WTC11 (cell line): ENCODE measurements at regions not wholly inside any gene's neighbourhood (a gene's known extent, or its start where the extent isn't known, plus 50 kb on each side); places are given as distances from the start of the nearest gene placed in this dataset.

Experiments
- ATAC-seq: fragments of 200-7000 bp; cut with Tn5 transposase; 2 replicates; pipeline ENCODE4 v1.10.0; 2021; ENCODE audit warnings: mild to moderate bottlenecking, moderate library complexity
- CTCF ChIA-PET: fragments of 300-600 bp; sonication (Branson Sonifier 250); formaldehyde crosslinking; loops from one replicate; lab custom pipeline; 2021; ENCODE audit warnings: antibody characterized with exemption; lab: Charles Lee
- POLR2A ChIA-PET: fragments of 350-600 bp; sonication (Branson Sonifier 250); formaldehyde crosslinking; loops from one replicate; lab custom pipeline; 2021; ENCODE audit warnings: antibody characterized with exemption; lab: Charles Lee
- DNase-seq: peaks from one replicate; pipeline ENCODE4 v3.0.0; 2021; ENCODE audit warnings: low spot score
- H3K27ac Mint-ChIP-seq: 2 replicates; pipeline ENCODE4 v1.8.0; 2021; ENCODE audit warnings: mixed read lengths
- H3K27me3 Mint-ChIP-seq: 2 replicates; pipeline ENCODE4 v1.8.0; 2021; ENCODE audit warnings: low read depth, mild to moderate bottlenecking, moderate library complexity, mixed read lengths
- H3K36me3 Mint-ChIP-seq: 2 replicates; pipeline ENCODE4 v1.8.0; 2021; ENCODE audit warnings: mixed read lengths
- H3K4me1 Mint-ChIP-seq: 2 replicates; pipeline ENCODE4 v1.8.0; 2022; ENCODE audit warnings: mixed read lengths
- H3K4me3 Mint-ChIP-seq: 2 replicates; pipeline ENCODE4 v1.8.0; 2021; ENCODE audit warnings: mild to moderate bottlenecking, moderate library complexity, mixed read lengths
- H3K9me3 Mint-ChIP-seq: 2 replicates; pipeline ENCODE4 v1.8.0; 2021; ENCODE audit warnings: mixed read lengths
- CBFB ChIP-seq: sonication (generic); formaldehyde crosslinking; IDR thresholded peaks from 2 replicates; pipeline ENCODE4 v1.8.1; 2022; ENCODE audit warnings: mild to moderate bottlenecking, low read depth, missing genetic modification reagents
- FOXK1 ChIP-seq: sonication (generic); formaldehyde crosslinking; IDR thresholded peaks from 2 replicates; pipeline ENCODE4 v1.8.0; 2022; ENCODE audit warnings: mild to moderate bottlenecking, moderate library complexity, missing genetic modification reagents
- GTF2I ChIP-seq: fragments of 250-450 bp; sonication (Bioruptor Pico); conservative IDR thresholded peaks from 2 replicates; pipeline ENCODE4 v1.4.0; 2021; ENCODE audit warnings: mild to moderate bottlenecking
- HMGA2 ChIP-seq: fragments of 250-450 bp; sonication (Bioruptor Pico); IDR thresholded peaks from 2 replicates; pipeline ENCODE4 v1.4.0; 2021; ENCODE audit warnings: mild to moderate bottlenecking, moderate library complexity
- IRF2 ChIP-seq: sonication (generic); formaldehyde crosslinking; IDR thresholded peaks from 2 replicates; pipeline ENCODE4 v1.8.0; 2022; ENCODE audit warnings: low read depth, missing genetic modification reagents, borderline replicate concordance
- JUN ChIP-seq: sonication (generic); formaldehyde crosslinking; IDR thresholded peaks from 2 replicates; pipeline ENCODE4 v1.8.0; 2023; ENCODE audit warnings: mild to moderate bottlenecking, missing genetic modification reagents
- SOX15 ChIP-seq: fragments of 250-450 bp; sonication (Bioruptor Pico); IDR thresholded peaks from 2 replicates; pipeline ENCODE4 v1.9.0; 2021; ENCODE audit warnings: mild to moderate bottlenecking
- TEAD1 ChIP-seq: sonication (generic); formaldehyde crosslinking; IDR thresholded peaks from 2 replicates; pipeline ENCODE4 v1.8.0; 2022; ENCODE audit warnings: mild to moderate bottlenecking, missing genetic modification reagents
- ZNF138 ChIP-seq: sonication (generic); formaldehyde crosslinking; conservative IDR thresholded peaks from 2 replicates; pipeline ENCODE4 v1.8.1; 2022; ENCODE audit warnings: mild to moderate bottlenecking, moderate library complexity, missing genetic modification reagents
- ZNF232 ChIP-seq: sonication (generic); formaldehyde crosslinking; IDR thresholded peaks from 2 replicates; pipeline ENCODE4 v1.8.0; 2022; ENCODE audit warnings: mild to moderate bottlenecking, missing genetic modification reagents
- ZNF423 ChIP-seq: fragments of 250-450 bp; sonication (Bioruptor Pico); IDR thresholded peaks from 2 replicates; pipeline ENCODE4 v2.1.2; 2022; ENCODE audit warnings: mild to moderate bottlenecking, moderate library complexity
- TF ChIP-seq, protein P1 (sequence below): sonication (generic); formaldehyde crosslinking; IDR thresholded peaks from 2 replicates; pipeline ENCODE4 v1.8.1; 2022; ENCODE audit warnings: mild to moderate bottlenecking, moderate library complexity, missing genetic modification reagents
- TF ChIP-seq, protein P2 (sequence below): fragments of 250-450 bp; sonication (Bioruptor Pico); IDR thresholded peaks from 2 replicates; pipeline ENCODE4 v1.9.0; 2021; ENCODE audit warnings: mild to moderate bottlenecking
- TF ChIP-seq, protein P3 (sequence below): sonication (generic); formaldehyde crosslinking; IDR thresholded peaks from 2 replicates; pipeline ENCODE4 v1.8.0; 2023; ENCODE audit warnings: missing genetic modification reagents, mild to moderate bottlenecking, borderline replicate concordance
- TF ChIP-seq, protein P4 (sequence below): sonication (generic); formaldehyde crosslinking; IDR thresholded peaks from 2 replicates; pipeline ENCODE4 v1.8.1; 2022; ENCODE audit warnings: low read depth, missing genetic modification reagents, borderline replicate concordance
- TF ChIP-seq, protein P5 (sequence below): fragments of 250-450 bp; sonication (Bioruptor Pico); IDR thresholded peaks from 2 replicates; pipeline ENCODE4 v1.9.0; 2021; ENCODE audit warnings: mild to moderate bottlenecking, borderline replicate concordance

DNA sequence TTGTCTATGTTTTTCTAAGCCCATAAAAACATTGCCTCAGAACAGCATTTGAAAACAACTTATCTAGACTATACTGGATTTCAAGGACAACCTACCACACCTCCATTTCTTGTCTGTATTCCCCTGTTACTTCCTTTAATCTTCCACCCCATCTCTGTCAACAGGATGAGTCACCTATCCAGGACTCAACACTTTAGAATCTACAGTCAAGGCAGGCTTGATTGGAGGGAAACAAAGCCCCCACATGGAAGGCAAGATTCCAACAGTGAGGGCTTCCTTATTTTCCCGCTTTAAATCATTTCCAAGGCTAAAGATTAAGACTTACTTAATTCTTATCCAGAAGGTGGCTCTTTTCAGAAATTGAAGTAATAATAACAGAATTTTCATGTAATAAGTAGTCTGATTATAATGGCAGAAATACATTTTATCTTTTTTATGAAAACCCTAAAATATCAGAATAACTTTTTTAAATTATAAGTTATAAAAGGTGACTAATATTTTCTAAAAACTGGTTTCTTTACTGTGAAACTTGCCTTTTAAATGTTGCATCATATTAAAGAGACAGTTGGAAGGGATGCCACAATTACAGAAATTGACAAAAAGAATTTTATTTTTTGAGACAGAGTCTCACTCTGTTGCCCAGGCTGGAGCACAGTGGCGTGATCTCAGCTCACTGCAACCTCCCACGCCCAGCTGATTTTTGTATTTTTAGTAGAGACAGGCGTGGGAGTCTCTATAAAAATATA lies 138.7 kb upstream of the CCDC150 start:
- no peaks in the 10 kb centered on the region for H3K27me3 Mint-ChIP-seq
- H3K27ac Mint-ChIP-seq, result no peak overlapping the region
- DNase-seq, result no peak
- no peak for TF ChIP-seq FOXK1 (CRISPR knock-in tag)
- TF ChIP-seq HMGA2 (CRISPR knock-in tag), result no peak
- TF ChIP-seq SOX15 (CRISPR knock-in tag), result no peak
- TF ChIP-seq, protein P1, sequence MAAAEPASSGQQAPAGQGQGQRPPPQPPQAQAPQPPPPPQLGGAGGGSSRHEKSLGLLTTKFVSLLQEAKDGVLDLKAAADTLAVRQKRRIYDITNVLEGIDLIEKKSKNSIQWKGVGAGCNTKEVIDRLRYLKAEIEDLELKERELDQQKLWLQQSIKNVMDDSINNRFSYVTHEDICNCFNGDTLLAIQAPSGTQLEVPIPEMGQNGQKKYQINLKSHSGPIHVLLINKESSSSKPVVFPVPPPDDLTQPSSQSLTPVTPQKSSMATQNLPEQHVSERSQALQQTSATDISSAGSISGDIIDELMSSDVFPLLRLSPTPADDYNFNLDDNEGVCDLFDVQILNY (CRISPR knock-in tag), result no peak
- TF ChIP-seq TEAD1 (CRISPR knock-in tag), result no peak
- no peak for TF ChIP-seq CBFB (CRISPR knock-in tag)
- TF ChIP-seq, protein P2, sequence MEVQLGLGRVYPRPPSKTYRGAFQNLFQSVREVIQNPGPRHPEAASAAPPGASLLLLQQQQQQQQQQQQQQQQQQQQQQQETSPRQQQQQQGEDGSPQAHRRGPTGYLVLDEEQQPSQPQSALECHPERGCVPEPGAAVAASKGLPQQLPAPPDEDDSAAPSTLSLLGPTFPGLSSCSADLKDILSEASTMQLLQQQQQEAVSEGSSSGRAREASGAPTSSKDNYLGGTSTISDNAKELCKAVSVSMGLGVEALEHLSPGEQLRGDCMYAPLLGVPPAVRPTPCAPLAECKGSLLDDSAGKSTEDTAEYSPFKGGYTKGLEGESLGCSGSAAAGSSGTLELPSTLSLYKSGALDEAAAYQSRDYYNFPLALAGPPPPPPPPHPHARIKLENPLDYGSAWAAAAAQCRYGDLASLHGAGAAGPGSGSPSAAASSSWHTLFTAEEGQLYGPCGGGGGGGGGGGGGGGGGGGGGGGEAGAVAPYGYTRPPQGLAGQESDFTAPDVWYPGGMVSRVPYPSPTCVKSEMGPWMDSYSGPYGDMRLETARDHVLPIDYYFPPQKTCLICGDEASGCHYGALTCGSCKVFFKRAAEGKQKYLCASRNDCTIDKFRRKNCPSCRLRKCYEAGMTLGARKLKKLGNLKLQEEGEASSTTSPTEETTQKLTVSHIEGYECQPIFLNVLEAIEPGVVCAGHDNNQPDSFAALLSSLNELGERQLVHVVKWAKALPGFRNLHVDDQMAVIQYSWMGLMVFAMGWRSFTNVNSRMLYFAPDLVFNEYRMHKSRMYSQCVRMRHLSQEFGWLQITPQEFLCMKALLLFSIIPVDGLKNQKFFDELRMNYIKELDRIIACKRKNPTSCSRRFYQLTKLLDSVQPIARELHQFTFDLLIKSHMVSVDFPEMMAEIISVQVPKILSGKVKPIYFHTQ (CRISPR knock-in tag), result no peak
- no peak for TF ChIP-seq JUN (CRISPR knock-in tag)
- TF ChIP-seq, protein P3, sequence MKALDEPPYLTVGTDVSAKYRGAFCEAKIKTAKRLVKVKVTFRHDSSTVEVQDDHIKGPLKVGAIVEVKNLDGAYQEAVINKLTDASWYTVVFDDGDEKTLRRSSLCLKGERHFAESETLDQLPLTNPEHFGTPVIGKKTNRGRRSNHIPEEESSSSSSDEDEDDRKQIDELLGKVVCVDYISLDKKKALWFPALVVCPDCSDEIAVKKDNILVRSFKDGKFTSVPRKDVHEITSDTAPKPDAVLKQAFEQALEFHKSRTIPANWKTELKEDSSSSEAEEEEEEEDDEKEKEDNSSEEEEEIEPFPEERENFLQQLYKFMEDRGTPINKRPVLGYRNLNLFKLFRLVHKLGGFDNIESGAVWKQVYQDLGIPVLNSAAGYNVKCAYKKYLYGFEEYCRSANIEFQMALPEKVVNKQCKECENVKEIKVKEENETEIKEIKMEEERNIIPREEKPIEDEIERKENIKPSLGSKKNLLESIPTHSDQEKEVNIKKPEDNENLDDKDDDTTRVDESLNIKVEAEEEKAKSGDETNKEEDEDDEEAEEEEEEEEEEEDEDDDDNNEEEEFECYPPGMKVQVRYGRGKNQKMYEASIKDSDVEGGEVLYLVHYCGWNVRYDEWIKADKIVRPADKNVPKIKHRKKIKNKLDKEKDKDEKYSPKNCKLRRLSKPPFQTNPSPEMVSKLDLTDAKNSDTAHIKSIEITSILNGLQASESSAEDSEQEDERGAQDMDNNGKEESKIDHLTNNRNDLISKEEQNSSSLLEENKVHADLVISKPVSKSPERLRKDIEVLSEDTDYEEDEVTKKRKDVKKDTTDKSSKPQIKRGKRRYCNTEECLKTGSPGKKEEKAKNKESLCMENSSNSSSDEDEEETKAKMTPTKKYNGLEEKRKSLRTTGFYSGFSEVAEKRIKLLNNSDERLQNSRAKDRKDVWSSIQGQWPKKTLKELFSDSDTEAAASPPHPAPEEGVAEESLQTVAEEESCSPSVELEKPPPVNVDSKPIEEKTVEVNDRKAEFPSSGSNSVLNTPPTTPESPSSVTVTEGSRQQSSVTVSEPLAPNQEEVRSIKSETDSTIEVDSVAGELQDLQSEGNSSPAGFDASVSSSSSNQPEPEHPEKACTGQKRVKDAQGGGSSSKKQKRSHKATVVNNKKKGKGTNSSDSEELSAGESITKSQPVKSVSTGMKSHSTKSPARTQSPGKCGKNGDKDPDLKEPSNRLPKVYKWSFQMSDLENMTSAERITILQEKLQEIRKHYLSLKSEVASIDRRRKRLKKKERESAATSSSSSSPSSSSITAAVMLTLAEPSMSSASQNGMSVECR (CRISPR knock-in tag), result no peak
- TF ChIP-seq ZNF232 (CRISPR knock-in tag), result no peak
- TF ChIP-seq ZNF423 (CRISPR knock-in tag), result no peak
- TF ChIP-seq GTF2I (CRISPR knock-in tag), result no peak
- no peak overlapping the region for H3K4me3 Mint-ChIP-seq
- peaks cover 31% of the 10 kb centered on the region for H3K9me3 Mint-ChIP-seq
- 0 out of 2 replicates have a peak, but pooled peaks cover 3% of the 10 kb centered on the region for H3K4me1 Mint-ChIP-seq
- H3K36me3 Mint-ChIP-seq, result peaks cover 19% of the 10 kb centered on the region
- peak; percentile 43; the same call in 1 of the 2 replicates for ATAC-seq
- CTCF ChIA-PET, result no interaction called here
- POLR2A ChIA-PET, result no interaction called here

DNA sequence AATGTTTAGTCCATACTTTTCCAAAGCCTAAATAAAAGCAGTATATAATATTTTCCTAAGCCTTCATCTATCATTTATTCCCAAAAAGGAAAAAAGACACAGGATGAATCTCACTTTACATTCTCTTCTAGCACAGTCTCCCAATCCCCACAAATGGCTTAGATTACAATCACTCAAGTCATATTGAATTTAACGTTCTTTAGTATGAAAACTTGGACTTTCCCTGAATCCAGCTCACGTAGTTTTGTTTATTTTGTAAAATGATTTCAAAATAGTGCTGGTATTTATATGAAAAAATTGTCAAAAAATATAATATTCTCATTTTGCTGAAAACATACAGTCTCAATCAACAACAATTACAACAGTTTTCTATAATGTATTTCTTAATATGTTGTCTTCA lies 137.7 kb upstream of the CCDC150 start:
- no peak overlapping the region for H3K27ac Mint-ChIP-seq

More for the DNA sequence above, 137.7 kb upstream of the CCDC150 start:
- ChIA-PET POLR2A (no interaction called here), CTCF (no interaction called here)
- Mint-ChIP-seq H3K4me3 (no peak overlapping the region), H3K9me3 (peaks cover 31% of the 10 kb centered on the region), H3K27me3 (no peaks in the 10 kb centered on the region), H3K4me1 (0 out of 2 replicates have a peak, but pooled peaks cover 3% of the 10 kb centered on the region), H3K36me3 (peaks cover 19% of the 10 kb centered on the region)
- DNase-seq (no peak), ATAC-seq (no peak)
- TF ChIP-seq ZNF138 (CRISPR knock-in tag), result no peak
- TF ChIP-seq IRF2 (CRISPR knock-in tag), result no peak
- TF ChIP-seq, protein P4, sequence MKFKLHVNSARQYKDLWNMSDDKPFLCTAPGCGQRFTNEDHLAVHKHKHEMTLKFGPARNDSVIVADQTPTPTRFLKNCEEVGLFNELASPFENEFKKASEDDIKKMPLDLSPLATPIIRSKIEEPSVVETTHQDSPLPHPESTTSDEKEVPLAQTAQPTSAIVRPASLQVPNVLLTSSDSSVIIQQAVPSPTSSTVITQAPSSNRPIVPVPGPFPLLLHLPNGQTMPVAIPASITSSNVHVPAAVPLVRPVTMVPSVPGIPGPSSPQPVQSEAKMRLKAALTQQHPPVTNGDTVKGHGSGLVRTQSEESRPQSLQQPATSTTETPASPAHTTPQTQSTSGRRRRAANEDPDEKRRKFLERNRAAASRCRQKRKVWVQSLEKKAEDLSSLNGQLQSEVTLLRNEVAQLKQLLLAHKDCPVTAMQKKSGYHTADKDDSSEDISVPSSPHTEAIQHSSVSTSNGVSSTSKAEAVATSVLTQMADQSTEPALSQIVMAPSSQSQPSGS (CRISPR knock-in tag), result no peak
- TF ChIP-seq, protein P5, sequence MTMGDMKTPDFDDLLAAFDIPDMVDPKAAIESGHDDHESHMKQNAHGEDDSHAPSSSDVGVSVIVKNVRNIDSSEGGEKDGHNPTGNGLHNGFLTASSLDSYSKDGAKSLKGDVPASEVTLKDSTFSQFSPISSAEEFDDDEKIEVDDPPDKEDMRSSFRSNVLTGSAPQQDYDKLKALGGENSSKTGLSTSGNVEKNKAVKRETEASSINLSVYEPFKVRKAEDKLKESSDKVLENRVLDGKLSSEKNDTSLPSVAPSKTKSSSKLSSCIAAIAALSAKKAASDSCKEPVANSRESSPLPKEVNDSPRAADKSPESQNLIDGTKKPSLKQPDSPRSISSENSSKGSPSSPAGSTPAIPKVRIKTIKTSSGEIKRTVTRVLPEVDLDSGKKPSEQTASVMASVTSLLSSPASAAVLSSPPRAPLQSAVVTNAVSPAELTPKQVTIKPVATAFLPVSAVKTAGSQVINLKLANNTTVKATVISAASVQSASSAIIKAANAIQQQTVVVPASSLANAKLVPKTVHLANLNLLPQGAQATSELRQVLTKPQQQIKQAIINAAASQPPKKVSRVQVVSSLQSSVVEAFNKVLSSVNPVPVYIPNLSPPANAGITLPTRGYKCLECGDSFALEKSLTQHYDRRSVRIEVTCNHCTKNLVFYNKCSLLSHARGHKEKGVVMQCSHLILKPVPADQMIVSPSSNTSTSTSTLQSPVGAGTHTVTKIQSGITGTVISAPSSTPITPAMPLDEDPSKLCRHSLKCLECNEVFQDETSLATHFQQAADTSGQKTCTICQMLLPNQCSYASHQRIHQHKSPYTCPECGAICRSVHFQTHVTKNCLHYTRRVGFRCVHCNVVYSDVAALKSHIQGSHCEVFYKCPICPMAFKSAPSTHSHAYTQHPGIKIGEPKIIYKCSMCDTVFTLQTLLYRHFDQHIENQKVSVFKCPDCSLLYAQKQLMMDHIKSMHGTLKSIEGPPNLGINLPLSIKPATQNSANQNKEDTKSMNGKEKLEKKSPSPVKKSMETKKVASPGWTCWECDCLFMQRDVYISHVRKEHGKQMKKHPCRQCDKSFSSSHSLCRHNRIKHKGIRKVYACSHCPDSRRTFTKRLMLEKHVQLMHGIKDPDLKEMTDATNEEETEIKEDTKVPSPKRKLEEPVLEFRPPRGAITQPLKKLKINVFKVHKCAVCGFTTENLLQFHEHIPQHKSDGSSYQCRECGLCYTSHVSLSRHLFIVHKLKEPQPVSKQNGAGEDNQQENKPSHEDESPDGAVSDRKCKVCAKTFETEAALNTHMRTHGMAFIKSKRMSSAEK (CRISPR knock-in tag), result no peak
